GM12873 (cell line): ENCODE measurements at regions not wholly inside any gene's neighbourhood (a gene's known extent, or its start where the extent isn't known, plus 50 kb on each side); places are given as distances from the start of the nearest gene placed in this dataset.

ENCODE experiments used
- CTCF ChIP-seq: IDR thresholded peaks from 2 replicates; pipeline ENCODE4 v1.5.1; 2012; ENCODE audit warnings: low read depth, mild to moderate bottlenecking, moderate library complexity, low read length, control low read depth; ENCODE audit not compliant: insufficient read depth; ENCODE audit errors: missing control alignments

GRCh38 chr6:130734161-130734560 lies 93.0 kb upstream of the SMLR1 start:
- no peak for TF ChIP-seq CTCF

GRCh38 chr6:130740308-130740707 lies 86.9 kb upstream of the SMLR1 start:
- TF ChIP-seq CTCF: no peak

- TF ChIP-seq CTCF: no peak
These were observed 85.0 kb upstream of the SMLR1 start for GRCh38 chr6:130742131-130742681.

GRCh38 chr6:130743175-130743574 lies 84.0 kb upstream of the SMLR1 start:
- peak; percentile 5 for TF ChIP-seq CTCF

GRCh38 chr6:130744576-130745366 lies 82.4 kb upstream of the SMLR1 start:
- no peak for TF ChIP-seq CTCF

GRCh38 chr6:130748041-130748440 lies 79.2 kb upstream of the SMLR1 start:
- no peak for TF ChIP-seq CTCF

- peak; percentile 31 for TF ChIP-seq CTCF
These were observed 77.8 kb upstream of the SMLR1 start for GRCh38 chr6:130749402-130749801.
